CD8-positive, alpha-beta memory T cell (primary cell): ENCODE measurements at regions not wholly inside any gene's neighbourhood (a gene's known extent, or its start where the extent isn't known, plus 50 kb on each side); places are given as distances from the start of the nearest gene placed in this dataset.
"Not testable (repeated sequence)": the region's sequence is repeated elsewhere in the genome, so short reads cannot be mapped to it uniquely, and the experiment has no call there.

Source experiments
- CTCF ChIA-PET: fragments of 350-600 bp; sonication (Branson Sonifier 250); formaldehyde crosslinking; loops from one replicate; lab custom pipeline; 2021; ENCODE audit warnings: antibody characterized with exemption; lab: Charles Lee
- POLR2A ChIA-PET: fragments of 350-600 bp; sonication (Branson Sonifier 250); formaldehyde crosslinking; loops from one replicate; lab custom pipeline; 2021; ENCODE audit warnings: antibody characterized with exemption; lab: Charles Lee
- DNase-seq, 5 donors: peaks; one replicate each; pipeline versions ENCODE4 v3.0.0 to v3.0.0-alpha.2; 2020 to 2022; ENCODE audit warnings: mixed read lengths in 1 of 5
- H3K27ac ChIP-seq: one replicate; pipeline ENCODE4 v1.7.0; 2013; ENCODE audit warnings: low read depth, mild to moderate bottlenecking, low read length, moderate library complexity
- H3K27me3 ChIP-seq: 2 replicates; pipeline ENCODE4 v1.7.0; 2013; ENCODE audit warnings: low read length, mild to moderate bottlenecking; ENCODE audit not compliant: insufficient read depth, poor library complexity, severe bottlenecking
- H3K36me3 ChIP-seq: 2 replicates; pipeline ENCODE4 v1.7.0; 2013; ENCODE audit warnings: mild to moderate bottlenecking, low read length, moderate library complexity; ENCODE audit not compliant: insufficient read depth
- H3K4me1 ChIP-seq: 2 replicates; pipeline ENCODE4 v1.7.0; 2013; ENCODE audit warnings: mild to moderate bottlenecking, low read length, moderate library complexity; ENCODE audit not compliant: insufficient read depth
- H3K4me3 ChIP-seq: 2 replicates; pipeline ENCODE4 v1.7.0; 2013; ENCODE audit warnings: mild to moderate bottlenecking, low read length
- H3K9me3 ChIP-seq: 2 replicates; pipeline ENCODE4 v1.7.0; 2013; ENCODE audit warnings: mild to moderate bottlenecking, low read length
- H3K27ac Mint-ChIP-seq, 8 donors: one replicate each; pipeline ENCODE4 v1.8.0; 2020 to 2021; ENCODE audit warnings: mixed read lengths in 8 of 8, mild to moderate bottlenecking in 6 of 8, inconsistent platforms in 3 of 8, moderate library complexity in 3 of 8
- H3K27me3 Mint-ChIP-seq, 2 donors: one replicate each; pipeline ENCODE4 v1.8.0; 2020 to 2021; ENCODE audit warnings: mixed read lengths in 2 of 2, mild to moderate bottlenecking in 1 of 2, moderate library complexity in 1 of 2
- H3K36me3 Mint-ChIP-seq, 3 donors: one replicate each; pipeline ENCODE4 v1.8.0; 2020 to 2021; ENCODE audit warnings: mixed read lengths in 3 of 3, inconsistent platforms in 1 of 3, mild to moderate bottlenecking in 1 of 3
- H3K4me1 Mint-ChIP-seq, 3 donors: one replicate each; pipeline ENCODE4 v1.8.0; 2020 to 2021; ENCODE audit warnings: mixed read lengths in 3 of 3, inconsistent platforms in 1 of 3, mild to moderate bottlenecking in 1 of 3
- H3K4me3 Mint-ChIP-seq, 7 donors: one replicate each; pipeline ENCODE4 v1.8.0; 2020 to 2021; ENCODE audit warnings: mixed read lengths in 7 of 7, mild to moderate bottlenecking in 6 of 7, moderate library complexity in 4 of 7, inconsistent platforms in 2 of 7
- H3K9me3 Mint-ChIP-seq, 5 donors: one replicate each; pipeline ENCODE4 v1.8.0; 2020 to 2022; ENCODE audit warnings: mixed read lengths in 5 of 5, mild to moderate bottlenecking in 3 of 5, moderate library complexity in 2 of 5, inconsistent platforms in 1 of 5

- Histone ChIP-seq H3K9me3 (no peaks in the 10 kb centered on the region), H3K27me3 (no peaks in the 10 kb centered on the region), H3K4me3 (no peak overlapping the region), H3K4me1 (no peaks in the 10 kb centered on the region), H3K27ac (no peak overlapping the region), H3K36me3 (no peaks in the 10 kb centered on the region)
- ChIA-PET CTCF (no interaction called here), POLR2A (no interaction called here)
- Mint-ChIP-seq H3K27me3 (no peaks in the 10 kb centered on the region), H3K4me3 (no peak overlapping the region), H3K36me3 (no peaks in the 10 kb centered on the region), H3K9me3 (peaks cover 3 to 16% (median 14%) of the 10 kb centered on the region in 5 donors), H3K4me1 (no peaks in the 10 kb centered on the region), H3K27ac (no peak overlapping the region)
- no peak for DNase-seq
These were observed 1434.3 kb upstream of the FLRT2 start for GRCh38 chr14:84095681-84096080.

GRCh38 chr14:84098261-84098660 lies 1431.7 kb upstream of the FLRT2 start:
- no peaks in the 10 kb centered on the region for H3K4me1 Mint-ChIP-seq
- H3K4me3 Mint-ChIP-seq: no peak overlapping the region
- CTCF ChIA-PET: no interaction called here
- no peaks in the 10 kb centered on the region for H3K36me3 Mint-ChIP-seq
- H3K9me3 Mint-ChIP-seq: peaks cover 6 to 33% (median 18%) of the 10 kb centered on the region in 5 donors
- no peaks in the 10 kb centered on the region for H3K27me3 ChIP-seq
- H3K27ac Mint-ChIP-seq: no peak overlapping the region
- POLR2A ChIA-PET: no interaction called here
- no peak overlapping the region for H3K4me3 ChIP-seq
- no peak overlapping the region for H3K27ac ChIP-seq
- no peaks in the 10 kb centered on the region for H3K4me1 ChIP-seq
- no peaks in the 10 kb centered on the region for H3K9me3 ChIP-seq
- H3K27me3 Mint-ChIP-seq: no peaks in the 10 kb centered on the region
- no peak for DNase-seq
- no peaks in the 10 kb centered on the region for H3K36me3 ChIP-seq

GRCh38 chr14:84099560-84099959 lies 1430.4 kb upstream of the FLRT2 start:
- POLR2A ChIA-PET, H3K4me1 Mint-ChIP-seq, H3K27me3 Mint-ChIP-seq, DNase-seq, H3K4me3 Mint-ChIP-seq, H3K27ac ChIP-seq, H3K36me3 ChIP-seq, H3K36me3 Mint-ChIP-seq, H3K27ac Mint-ChIP-seq, H3K9me3 ChIP-seq, H3K27me3 ChIP-seq, H3K4me3 ChIP-seq, H3K4me1 ChIP-seq, CTCF ChIA-PET: not testable (repeated sequence)
- H3K9me3 Mint-ChIP-seq: peaks cover 6 to 40% (median 20%) of the 10 kb centered on the region in 5 donors

- H3K4me1 ChIP-seq: no peaks in the 10 kb centered on the region
- H3K27me3 ChIP-seq: no peaks in the 10 kb centered on the region
- no peaks in the 10 kb centered on the region for H3K36me3 ChIP-seq
- no peak overlapping the region for H3K27ac ChIP-seq
- Mint-ChIP-seq H3K36me3 (no peaks in the 10 kb centered on the region), H3K4me1 (no peaks in the 10 kb centered on the region), H3K27me3 (no peaks in the 10 kb centered on the region), H3K27ac (no peak overlapping the region), H3K4me3 (no peak overlapping the region), H3K9me3 (peaks cover 10 to 22% (median 14%) of the 10 kb centered on the region in 5 donors)
- DNase-seq: no peak
- ChIA-PET CTCF (no interaction called here), POLR2A (no interaction called here)
- no peaks in the 10 kb centered on the region for H3K9me3 ChIP-seq
- H3K4me3 ChIP-seq: no peak overlapping the region
These were observed 1422.1 kb upstream of the FLRT2 start for GRCh38 chr14:84107835-84108343.

- Mint-ChIP-seq H3K27me3 (no peaks in the 10 kb centered on the region), H3K4me1 (no peaks in the 10 kb centered on the region), H3K27ac (no peak overlapping the region), H3K36me3 (no peaks in the 10 kb centered on the region), H3K9me3 (peaks cover 12 to 22% (median 19%) of the 10 kb centered on the region in 5 donors), H3K4me3 (no peak overlapping the region)
- Histone ChIP-seq H3K36me3 (no peaks in the 10 kb centered on the region), H3K27ac (no peak overlapping the region), H3K4me3 (no peak overlapping the region), H3K4me1 (no peaks in the 10 kb centered on the region), H3K27me3 (no peaks in the 10 kb centered on the region), H3K9me3 (no peaks in the 10 kb centered on the region)
- no peak for DNase-seq
- ChIA-PET POLR2A (no interaction called here), CTCF (no interaction called here)
These were observed 1421.0 kb upstream of the FLRT2 start for GRCh38 chr14:84108746-84109457.

GRCh38 chr14:84112589-84112988 lies 1417.4 kb upstream of the FLRT2 start:
- Histone ChIP-seq H3K4me1 (no peaks in the 10 kb centered on the region), H3K4me3 (no peak overlapping the region), H3K9me3 (no peaks in the 10 kb centered on the region), H3K27ac (no peak overlapping the region), H3K27me3 (no peaks in the 10 kb centered on the region), H3K36me3 (no peaks in the 10 kb centered on the region)
- no peak for DNase-seq
- ChIA-PET POLR2A (no interaction called here), CTCF (no interaction called here)
- peaks cover 11 to 23% (median 20%) of the 10 kb centered on the region in 5 donors for H3K9me3 Mint-ChIP-seq
- no peak overlapping the region for H3K27ac Mint-ChIP-seq
- no peak overlapping the region for H3K4me3 Mint-ChIP-seq
- no peaks in the 10 kb centered on the region for H3K36me3 Mint-ChIP-seq
- no peaks in the 10 kb centered on the region for H3K27me3 Mint-ChIP-seq
- no peaks in the 10 kb centered on the region for H3K4me1 Mint-ChIP-seq

GRCh38 chr14:84125676-84126075 lies 1404.3 kb upstream of the FLRT2 start:
- no peaks in the 10 kb centered on the region for H3K4me1 Mint-ChIP-seq
- POLR2A ChIA-PET: no interaction called here
- Histone ChIP-seq H3K27ac (no peak overlapping the region), H3K9me3 (no peaks in the 10 kb centered on the region), H3K27me3 (no peaks in the 10 kb centered on the region), H3K4me3 (no peak overlapping the region), H3K36me3 (no peaks in the 10 kb centered on the region), H3K4me1 (no peaks in the 10 kb centered on the region)
- no peaks in the 10 kb centered on the region for H3K36me3 Mint-ChIP-seq
- no peaks in the 10 kb centered on the region for H3K27me3 Mint-ChIP-seq
- no peak for DNase-seq
- no peak overlapping the region for H3K27ac Mint-ChIP-seq
- H3K9me3 Mint-ChIP-seq: peaks cover 0 to 13% (median 2%) of the 10 kb centered on the region in 5 donors
- CTCF ChIA-PET: no interaction called here
- no peak overlapping the region for H3K4me3 Mint-ChIP-seq

- H3K27me3 ChIP-seq: no peaks in the 10 kb centered on the region
- H3K36me3 ChIP-seq: no peaks in the 10 kb centered on the region
- H3K9me3 ChIP-seq: no peaks in the 10 kb centered on the region
- H3K4me1 ChIP-seq: no peaks in the 10 kb centered on the region
- POLR2A ChIA-PET: no interaction called here
- Mint-ChIP-seq H3K27me3 (no peaks in the 10 kb centered on the region), H3K9me3 (peaks cover 0 to 20% (median 0%) of the 10 kb centered on the region in 5 donors), H3K27ac (no peak overlapping the region), H3K4me1 (no peaks in the 10 kb centered on the region), H3K4me3 (no peak overlapping the region), H3K36me3 (no peaks in the 10 kb centered on the region)
- no peak for DNase-seq
- no peak overlapping the region for H3K4me3 ChIP-seq
- CTCF ChIA-PET: no interaction called here
- no peak overlapping the region for H3K27ac ChIP-seq
These were observed 1402.4 kb upstream of the FLRT2 start for GRCh38 chr14:84127495-84127894.
